HG03432 (cell line): ENCODE measurements at regions not wholly inside any gene's neighbourhood (a gene's known extent, or its start where the extent isn't known, plus 50 kb on each side); places are given as distances from the start of the nearest gene placed in this dataset.
A peak's percentile ranks its signal among the peaks of the same experiment; 100 is the strongest.

Experiments used
- ATAC-seq: cut with Tn5 transposase; IDR thresholded peaks from one replicate; pipeline ENCODE4 v1.9.1; 2021; ENCODE audit warnings: mild to moderate bottlenecking, moderate library complexity; ENCODE audit not compliant: unreplicated experiment

DNA sequence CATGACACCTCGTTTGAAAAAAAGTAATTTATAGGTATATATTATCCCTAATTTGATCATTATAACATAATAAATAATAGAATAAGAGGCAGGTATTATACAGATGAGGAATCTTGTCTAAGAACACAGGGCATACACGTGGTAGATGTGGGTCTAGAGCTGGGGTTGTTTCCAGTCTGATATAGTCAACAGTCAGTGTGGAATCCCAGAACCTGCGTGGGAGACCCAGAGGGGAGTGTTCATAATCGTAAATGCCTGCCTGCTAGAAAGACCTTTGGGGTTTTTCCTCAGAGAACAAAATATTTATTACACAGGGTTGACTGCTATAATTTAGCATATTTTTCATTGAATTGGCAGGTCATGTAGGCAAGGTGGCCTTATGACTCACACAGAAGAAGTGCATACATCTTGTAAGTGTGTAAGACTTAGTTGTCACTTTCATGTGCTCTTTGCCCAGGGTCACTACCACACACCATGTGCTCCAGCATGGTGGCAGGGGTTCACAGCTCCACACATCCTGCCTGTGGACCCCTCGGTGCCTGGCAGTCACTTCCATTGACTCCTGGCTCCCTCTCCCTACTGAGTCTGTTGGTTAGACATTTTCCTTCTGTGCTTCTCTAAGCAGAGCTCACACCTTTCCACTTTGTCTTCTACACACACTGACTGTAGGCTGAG lies 94.9 kb upstream of the IKZF1 start:
- ATAC-seq = no peak

- no peak for ATAC-seq
These were observed 96.0 kb upstream of the IKZF1 start for GRCh38 chr7:50208378-50208982.

DNA sequence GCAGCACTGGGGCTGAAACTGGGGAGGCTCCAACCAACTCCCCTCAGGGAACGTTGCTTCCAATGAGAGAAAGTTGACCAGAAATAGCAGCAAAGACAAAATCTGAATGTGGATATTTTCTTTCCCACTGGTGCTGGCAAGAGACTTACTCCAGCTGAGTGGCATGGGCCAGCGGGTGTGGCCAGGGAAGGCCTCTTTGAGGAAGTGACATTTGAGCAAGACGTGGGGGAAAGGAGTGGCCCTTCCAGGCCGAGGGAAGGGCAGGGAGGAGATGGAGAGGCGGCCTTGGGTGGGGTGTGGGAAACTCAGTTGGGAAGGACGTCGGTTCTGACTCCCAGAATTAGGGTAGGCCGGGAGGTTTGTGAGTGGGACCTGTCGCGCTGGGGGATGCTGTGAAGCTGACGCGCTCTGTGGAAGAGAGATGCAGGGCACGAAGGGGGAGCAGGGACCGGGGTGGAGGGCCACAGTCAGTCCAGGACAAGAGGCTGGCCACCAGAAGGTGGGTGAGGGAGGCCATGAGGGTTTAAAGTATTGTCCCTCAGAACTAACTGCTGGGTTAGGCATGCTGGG lies 96.7 kb upstream of the IKZF1 start:
- ATAC-seq = no peak

DNA sequence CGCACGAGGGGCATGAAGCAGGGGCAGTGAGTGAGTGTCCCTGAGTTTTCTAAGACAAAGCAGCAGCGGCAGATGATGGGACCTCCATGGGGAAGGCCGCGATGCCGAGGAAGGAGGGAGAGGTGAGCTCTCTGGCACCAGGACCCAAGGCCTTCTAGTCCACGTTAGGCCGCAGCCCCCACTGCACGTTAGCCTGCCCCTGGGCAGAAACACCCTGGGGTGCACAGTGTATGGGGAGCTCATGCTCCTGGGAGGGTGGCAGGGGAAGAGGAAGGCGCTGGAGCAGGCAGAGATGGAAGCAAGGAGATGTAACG lies 97.3 kb upstream of the IKZF1 start:
- ATAC-seq = no peak

DNA sequence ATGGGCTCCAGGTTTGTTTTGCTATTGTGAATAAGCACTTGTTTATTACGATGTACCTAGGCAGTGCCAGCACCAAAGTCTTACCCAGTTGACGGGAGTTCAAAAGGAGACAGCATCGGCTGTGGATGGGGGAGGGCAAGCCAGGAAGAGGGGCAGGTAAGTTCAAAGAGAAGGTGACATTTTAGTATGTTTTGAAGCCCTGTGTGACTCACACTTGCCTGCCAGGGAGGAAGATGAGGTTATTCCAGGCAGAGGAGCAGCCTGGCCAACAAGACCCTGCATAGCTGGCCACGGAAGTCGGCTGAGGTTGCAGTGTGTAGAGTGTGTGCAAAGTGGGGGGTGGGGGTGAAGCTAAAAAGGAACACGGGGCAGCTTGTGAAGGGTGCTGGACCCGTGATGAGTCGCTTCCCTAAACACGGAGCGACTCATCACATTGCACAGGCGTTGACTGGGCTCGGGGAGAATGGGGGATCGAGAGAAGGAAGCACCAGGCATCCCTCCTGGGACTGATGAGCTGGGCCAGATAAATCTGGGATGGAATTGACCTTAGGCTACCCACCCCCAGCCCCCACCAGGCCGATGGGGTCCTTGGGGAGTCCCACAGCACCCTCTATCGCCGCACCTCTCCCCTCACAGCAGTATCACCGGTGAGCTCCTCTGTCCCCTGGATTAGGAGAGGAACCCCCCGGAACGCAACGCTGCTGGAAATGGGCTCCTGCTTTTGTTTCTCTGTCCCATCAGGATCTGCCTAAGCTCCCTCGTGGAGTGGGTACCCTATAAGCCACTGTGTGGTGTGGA lies 97.9 kb upstream of the IKZF1 start:
- ATAC-seq = no peak

DNA sequence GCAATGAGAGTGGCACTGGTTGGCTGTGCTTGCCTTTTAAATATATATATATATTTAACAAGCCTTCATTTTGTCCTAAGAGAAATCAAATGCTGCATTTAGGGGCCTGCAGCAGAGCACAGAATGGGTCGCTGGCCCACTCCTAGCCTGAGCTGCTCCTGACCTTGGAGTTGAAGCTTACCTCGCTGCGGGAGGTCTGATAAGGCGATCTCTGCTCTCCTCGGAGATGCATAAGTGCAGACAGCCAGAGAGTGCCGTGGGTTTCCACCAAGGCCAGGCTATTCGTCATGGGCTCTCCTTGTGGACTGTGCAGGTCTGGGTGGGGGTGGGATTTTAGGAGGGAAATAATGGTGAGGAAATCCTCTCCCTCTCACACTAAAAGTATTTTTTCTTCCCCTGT lies 99.5 kb upstream of the IKZF1 start:
- peak; percentile 3 for ATAC-seq

DNA sequence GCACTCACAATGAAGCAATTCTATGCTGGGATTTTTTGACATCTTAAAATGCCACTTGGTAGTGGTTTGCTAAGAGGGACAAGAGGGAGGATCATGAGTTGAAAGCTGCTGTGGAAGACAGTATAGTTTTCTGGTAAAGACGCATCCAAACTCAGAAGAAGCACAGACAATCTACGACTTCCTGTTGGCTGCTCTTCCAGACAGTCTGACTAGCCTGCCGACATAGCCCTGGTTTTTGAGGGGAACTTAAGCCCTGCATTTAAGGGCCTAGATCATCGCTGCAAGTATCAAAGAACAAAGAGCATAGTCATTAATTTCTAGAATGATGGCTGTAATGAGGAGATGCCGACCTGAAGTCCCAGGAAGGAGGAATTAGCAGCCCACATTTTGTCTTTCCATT lies 99.9 kb upstream of the IKZF1 start:
- ATAC-seq = no peak

DNA sequence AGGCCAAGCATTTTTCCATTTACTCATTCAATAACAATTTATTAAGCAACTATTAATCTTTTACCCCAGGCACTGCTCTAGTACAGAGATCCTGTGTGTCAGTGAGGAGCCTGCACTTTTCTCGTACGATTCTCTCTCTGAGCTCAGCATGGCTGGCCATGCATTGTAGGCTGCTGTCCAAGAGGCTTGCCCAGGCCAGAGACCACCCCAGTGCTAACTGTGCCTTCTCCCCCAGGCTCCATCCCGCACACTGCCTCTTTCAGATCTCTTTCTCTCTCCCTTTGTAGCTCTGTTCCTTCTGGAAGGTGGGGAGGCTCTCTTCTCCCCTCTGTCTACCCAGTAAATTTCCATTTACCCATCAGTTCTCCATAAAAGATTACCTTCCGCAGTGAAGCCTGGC lies 101.0 kb upstream of the IKZF1 start:
- ATAC-seq = no peak

GRCh38 chr7:50202052-50202555 lies 102.4 kb upstream of the IKZF1 start:
- ATAC-seq = no peak

DNA sequence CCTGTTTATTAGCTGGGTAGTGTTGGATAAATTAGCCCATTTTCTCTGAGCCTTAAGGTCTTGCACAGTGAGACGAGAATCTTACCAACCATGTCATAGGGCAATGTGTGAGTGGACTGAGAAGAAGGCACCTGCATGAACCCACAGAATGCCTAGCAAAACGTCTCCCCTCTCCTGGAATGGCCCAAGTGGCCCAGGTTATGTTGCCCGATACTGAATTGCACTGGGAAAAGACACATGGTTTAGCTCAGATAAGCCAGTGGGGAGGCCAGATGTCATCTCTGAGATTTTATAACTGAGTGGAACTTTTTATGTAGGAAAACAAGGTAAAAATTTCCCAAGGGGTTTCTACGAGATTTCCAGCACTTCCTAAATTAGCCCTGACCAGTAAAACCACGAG lies 104.7 kb upstream of the IKZF1 start:
- no peak for ATAC-seq

- ATAC-seq = peak; percentile 96
These were observed 104.5 kb upstream of the ZPBP start for GRCh38 chr7:50197549-50197948.

DNA sequence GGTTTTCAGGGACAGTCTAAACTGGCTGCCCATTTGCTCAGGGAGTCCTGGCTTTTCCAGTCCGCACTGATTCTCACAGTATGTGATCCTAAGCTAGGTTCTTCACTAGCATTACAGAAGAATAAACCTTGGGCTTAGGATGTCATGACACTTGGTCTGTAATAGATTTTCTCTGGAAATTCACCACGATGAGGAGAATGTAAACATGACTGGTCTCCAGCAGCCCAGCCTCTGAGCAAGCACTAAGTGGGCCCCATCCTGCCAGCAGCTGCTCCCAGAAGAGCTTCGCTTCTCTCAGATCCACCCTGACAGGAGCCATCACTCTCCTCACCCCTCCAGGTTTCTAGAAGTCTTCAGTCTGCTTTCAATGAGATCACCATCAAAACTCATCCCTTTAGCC lies 103.7 kb upstream of the ZPBP start:
- no peak for ATAC-seq

DNA sequence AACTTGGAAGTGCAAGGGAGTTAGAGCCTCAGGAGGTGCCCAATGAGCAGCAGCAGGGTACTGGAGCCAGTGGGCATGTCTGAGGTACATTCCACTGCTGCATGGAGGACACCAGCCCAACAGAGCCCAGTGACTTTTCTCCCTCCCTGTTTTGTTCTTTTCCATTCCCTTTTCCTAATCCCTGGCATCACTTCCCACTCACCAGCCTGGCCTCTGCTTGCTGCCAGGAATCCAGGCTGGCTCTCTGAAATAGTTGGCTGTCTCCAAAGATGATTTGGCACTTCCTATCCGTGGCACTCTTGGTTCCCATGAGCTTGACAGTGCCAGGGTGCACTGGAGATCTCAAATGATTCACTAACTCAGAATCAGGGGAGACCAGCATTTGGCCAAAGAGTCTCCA lies 97.7 kb upstream of the ZPBP start:
- no peak for ATAC-seq

DNA sequence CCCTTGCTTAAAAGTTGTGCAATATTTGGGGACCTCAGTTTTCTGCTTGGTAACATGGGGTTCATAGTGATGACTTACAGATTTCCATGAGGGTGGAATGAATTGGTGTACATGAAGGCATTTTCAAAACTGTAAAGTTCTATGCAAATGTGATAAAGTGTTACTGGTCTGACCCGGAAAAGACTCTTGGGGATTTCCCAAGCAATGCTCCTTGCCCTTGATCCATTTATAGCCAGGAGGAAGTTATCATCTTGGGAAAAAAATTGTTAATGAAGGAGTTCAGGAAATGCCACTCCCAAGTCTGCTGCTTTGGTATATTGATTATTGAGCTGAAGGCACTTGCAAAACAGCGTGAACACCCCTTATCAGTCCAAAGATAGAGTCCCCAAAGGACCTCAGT lies 96.3 kb upstream of the ZPBP start:
- ATAC-seq = no peak

DNA sequence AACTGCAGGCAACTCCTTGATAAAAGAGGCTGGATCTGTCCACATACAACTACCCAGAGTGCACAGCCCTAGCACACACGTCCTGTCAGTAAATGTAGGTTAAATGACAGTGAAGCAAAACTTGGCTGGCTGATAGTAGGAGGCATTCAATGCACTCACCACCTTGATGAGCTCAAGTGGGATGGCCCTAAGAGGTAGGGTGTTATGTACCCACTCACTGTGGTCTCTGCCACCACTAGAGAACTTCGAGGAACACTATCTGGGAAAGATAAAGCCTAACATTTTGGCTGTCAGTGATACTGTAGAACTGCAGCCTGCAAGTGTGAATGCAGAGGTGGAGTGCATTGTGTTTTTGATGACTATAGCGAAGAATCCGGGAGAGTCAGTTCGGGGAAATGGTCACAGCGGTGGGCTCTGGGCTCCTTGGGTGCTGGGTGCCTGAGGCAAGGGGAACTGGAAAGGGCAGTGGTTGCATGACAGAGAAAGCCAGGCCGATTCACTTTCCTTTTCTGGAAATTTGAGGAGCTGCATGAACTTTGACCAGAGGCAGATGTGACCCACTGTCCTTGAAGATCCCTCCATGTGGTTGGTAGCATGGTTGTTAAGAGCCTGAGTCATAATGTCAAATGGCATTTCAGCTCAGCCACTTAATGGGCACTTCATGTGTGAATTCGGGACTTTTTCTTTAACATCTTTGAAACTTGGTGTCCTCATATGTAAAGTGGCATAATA lies 93.1 kb upstream of the ZPBP start:
- no peak for ATAC-seq

DNA sequence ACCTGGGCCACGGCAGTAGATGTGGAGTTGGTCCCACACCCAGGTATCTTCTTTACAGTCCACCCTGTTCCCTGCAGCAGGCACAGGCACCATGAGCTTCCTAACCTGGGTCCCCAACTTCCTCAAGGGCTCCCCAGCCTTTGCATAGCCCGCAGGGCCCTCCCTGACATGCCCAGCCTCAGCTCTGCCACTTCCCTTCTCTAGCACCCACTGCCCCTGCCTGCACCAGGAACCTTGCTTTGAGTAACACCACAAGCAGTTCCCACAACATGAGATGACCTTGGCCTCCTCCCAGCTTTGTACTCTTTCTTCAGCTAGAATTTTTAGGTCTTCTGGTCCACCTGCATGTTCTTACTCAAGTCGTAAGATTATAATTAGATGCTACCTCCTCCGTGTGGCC lies 92.2 kb upstream of the ZPBP start:
- ATAC-seq = no peak

- ATAC-seq = no peak
These were observed 91.4 kb upstream of the ZPBP start for GRCh38 chr7:50184271-50184990.

DNA sequence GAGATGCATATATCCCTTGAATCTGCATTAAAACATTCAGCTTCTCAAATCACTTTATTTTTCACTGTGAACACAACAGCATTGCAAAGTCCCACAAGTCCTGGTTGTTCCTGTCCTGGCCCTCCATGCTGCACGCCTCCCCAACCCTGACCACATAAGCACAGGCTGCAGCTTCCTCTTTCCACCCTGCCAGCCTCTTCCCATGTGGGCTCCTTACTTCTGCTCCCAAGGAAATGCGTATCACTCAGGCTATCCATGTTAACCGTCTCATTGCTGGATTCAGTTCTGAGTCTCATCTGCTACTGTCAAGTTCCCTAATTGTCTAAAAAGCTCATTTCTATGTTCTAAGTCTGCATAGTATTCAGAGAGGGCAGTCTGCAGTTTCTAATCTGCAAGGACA lies 89.7 kb upstream of the ZPBP start:
- no peak for ATAC-seq

DNA sequence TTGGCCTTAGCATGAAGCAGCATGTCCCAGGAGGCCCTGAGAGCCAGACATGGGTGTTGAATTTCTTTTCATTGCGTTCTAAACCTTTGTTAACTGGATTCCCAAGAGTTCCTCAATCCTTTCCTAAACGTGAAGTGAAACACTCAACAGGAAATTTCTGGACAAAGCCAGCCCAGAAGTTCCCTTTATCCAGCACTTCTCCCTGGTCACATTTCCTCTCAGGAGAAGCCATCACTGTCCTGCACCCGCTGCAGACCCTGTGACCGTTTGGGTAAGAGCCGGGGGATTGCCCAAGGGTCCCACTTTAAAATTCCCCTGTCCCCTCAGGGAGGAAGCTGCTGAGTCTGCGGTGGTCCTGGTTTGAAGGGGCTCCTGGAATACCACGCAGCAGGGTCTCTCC lies 88.0 kb upstream of the ZPBP start:
- ATAC-seq = no peak

GRCh38 chr7:50178166-50178565 lies 85.1 kb upstream of the ZPBP start:
- ATAC-seq = no peak

DNA sequence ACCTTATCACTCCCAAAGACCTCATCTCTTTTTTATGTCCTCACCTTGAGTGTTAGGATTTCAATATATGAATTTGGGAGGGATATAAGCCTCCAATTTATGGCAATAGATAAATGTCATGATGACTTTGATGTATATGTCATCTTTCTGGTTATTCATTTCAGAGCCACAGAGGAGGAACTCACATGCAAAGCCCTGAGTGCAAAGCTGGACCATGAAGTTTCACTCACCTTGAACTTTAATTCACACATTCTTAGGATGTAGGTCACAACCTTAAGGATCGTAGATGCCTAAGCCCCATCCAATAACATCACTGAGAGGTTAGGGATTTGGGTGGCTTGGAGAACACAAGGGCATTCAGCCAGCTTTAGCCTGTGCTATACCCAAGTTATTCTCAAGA lies 81.9 kb upstream of the ZPBP start:
- ATAC-seq = no peak
